ENCODE measurements at regions not wholly inside any gene's neighbourhood (a gene's known extent, or its start where the extent isn't known, plus 50 kb on each side); places are given as distances from the start of the nearest gene placed in this dataset.

GRCh38 chr1:4362314-4363044 is 291.9 kb upstream of the AJAP1 start:
- TF ChIP-seq RAD21 (IDR thresholded peaks at IDR 0.05; ENCODE audit: low read depth), result peak; percentile 21; the same call in 1 of the 2 replicates
- no peak for TF ChIP-seq NFIC (IDR thresholded peaks at IDR 0.05)
- TF ChIP-seq FOXM1 (IDR thresholded peaks at IDR 0.05; ENCODE audit: borderline replicate concordance, low read depth), result no peak

GRCh38 chr1:4366091-4366490 is 288.3 kb upstream of the AJAP1 start:
- TF ChIP-seq REST (IDR thresholded peaks at IDR 0.05; ENCODE audit: low read depth), result no peak
- no peak for TF ChIP-seq TCF12 (IDR thresholded peaks at IDR 0.05; ENCODE audit: low read depth)
- no peak for TF ChIP-seq NFIC (IDR thresholded peaks at IDR 0.05)
- TF ChIP-seq CEBPB (IDR thresholded peaks at IDR 0.05), result no peak
- no peak for TF ChIP-seq EGR1 (IDR thresholded peaks at IDR 0.05)

- no peak for TF ChIP-seq NFIC (IDR thresholded peaks at IDR 0.05)
- TF ChIP-seq FOXM1 (IDR thresholded peaks at IDR 0.05; ENCODE audit: borderline replicate concordance, low read depth), result no peak
- no peak for TF ChIP-seq ZBTB7A (IDR thresholded peaks at IDR 0.05; ENCODE audit: low read depth)
Observed at GRCh38 chr1:4367230-4367777, 287.1 kb upstream of the AJAP1 start.

GRCh38 chr1:4369335-4369734 is 285.1 kb upstream of the AJAP1 start:
- no peak for TF ChIP-seq RAD21 (IDR thresholded peaks at IDR 0.05; ENCODE audit: low read depth)
- no peak for TF ChIP-seq YY1 (IDR thresholded peaks at IDR 0.05; ENCODE audit: low read depth)
- TF ChIP-seq CREB1 (IDR thresholded peaks at IDR 0.05; ENCODE audit: low read depth), result no peak
- TF ChIP-seq CEBPB (IDR thresholded peaks at IDR 0.05), result no peak
- no peak for TF ChIP-seq NFIC (IDR thresholded peaks at IDR 0.05)

- TF ChIP-seq ZBTB7A (IDR thresholded peaks at IDR 0.05; ENCODE audit: low read depth) (no peak), CREB1 (IDR thresholded peaks at IDR 0.05; ENCODE audit: low read depth) (no peak), MAX (IDR thresholded peaks at IDR 0.05) (no peak), TEAD4 (IDR thresholded peaks at IDR 0.05) (no peak), TCF12 (IDR thresholded peaks at IDR 0.05; ENCODE audit: low read depth) (no peak), TAF1 (IDR thresholded peaks at IDR 0.05; ENCODE audit: low read depth) (no peak), NFIC (IDR thresholded peaks at IDR 0.05) (no peak), CEBPB (IDR thresholded peaks at IDR 0.05) (no peak), REST (IDR thresholded peaks at IDR 0.05; ENCODE audit: low read depth) (no peak), EGR1 (IDR thresholded peaks at IDR 0.05) (no peak)
Observed at GRCh38 chr1:4371849-4372248, 282.6 kb upstream of the AJAP1 start.

- no peak for TF ChIP-seq MAX (IDR thresholded peaks at IDR 0.05)
- TF ChIP-seq USF1 (IDR thresholded peaks at IDR 0.05), result no peak
- no peak for TF ChIP-seq FOXM1 (IDR thresholded peaks at IDR 0.05; ENCODE audit: borderline replicate concordance, low read depth)
- no peak for TF ChIP-seq EGR1 (IDR thresholded peaks at IDR 0.05)
- TF ChIP-seq TCF12 (IDR thresholded peaks at IDR 0.05; ENCODE audit: low read depth), result no peak
- TF ChIP-seq TAF1 (IDR thresholded peaks at IDR 0.05; ENCODE audit: low read depth), result no peak
- no peak for TF ChIP-seq RAD21 (IDR thresholded peaks at IDR 0.05; ENCODE audit: low read depth)
- TF ChIP-seq REST (IDR thresholded peaks at IDR 0.05; ENCODE audit: low read depth), result no peak
- TF ChIP-seq CEBPB (IDR thresholded peaks at IDR 0.05), result no peak
- no peak for TF ChIP-seq TEAD4 (IDR thresholded peaks at IDR 0.05)
- TF ChIP-seq ZBTB7A (IDR thresholded peaks at IDR 0.05; ENCODE audit: low read depth), result no peak
- no peak for TF ChIP-seq CREB1 (IDR thresholded peaks at IDR 0.05; ENCODE audit: low read depth)
- no peak for TF ChIP-seq NFIC (IDR thresholded peaks at IDR 0.05)
- TF ChIP-seq YY1 (IDR thresholded peaks at IDR 0.05; ENCODE audit: low read depth), result no peak
- no peak for TF ChIP-seq EP300 (IDR thresholded peaks at IDR 0.05; ENCODE audit: borderline replicate concordance)
Observed at GRCh38 chr1:4375812-4376211, 278.6 kb upstream of the AJAP1 start.

Data from Ishikawa (cell line).